ENCODE measurements at regions not wholly inside any gene's neighbourhood (a gene's known extent, or its start where the extent isn't known, plus 50 kb on each side); places are given as distances from the start of the nearest gene placed in this dataset.
A peak's percentile ranks its signal among the peaks of the same experiment; 100 is the strongest.

DNA sequence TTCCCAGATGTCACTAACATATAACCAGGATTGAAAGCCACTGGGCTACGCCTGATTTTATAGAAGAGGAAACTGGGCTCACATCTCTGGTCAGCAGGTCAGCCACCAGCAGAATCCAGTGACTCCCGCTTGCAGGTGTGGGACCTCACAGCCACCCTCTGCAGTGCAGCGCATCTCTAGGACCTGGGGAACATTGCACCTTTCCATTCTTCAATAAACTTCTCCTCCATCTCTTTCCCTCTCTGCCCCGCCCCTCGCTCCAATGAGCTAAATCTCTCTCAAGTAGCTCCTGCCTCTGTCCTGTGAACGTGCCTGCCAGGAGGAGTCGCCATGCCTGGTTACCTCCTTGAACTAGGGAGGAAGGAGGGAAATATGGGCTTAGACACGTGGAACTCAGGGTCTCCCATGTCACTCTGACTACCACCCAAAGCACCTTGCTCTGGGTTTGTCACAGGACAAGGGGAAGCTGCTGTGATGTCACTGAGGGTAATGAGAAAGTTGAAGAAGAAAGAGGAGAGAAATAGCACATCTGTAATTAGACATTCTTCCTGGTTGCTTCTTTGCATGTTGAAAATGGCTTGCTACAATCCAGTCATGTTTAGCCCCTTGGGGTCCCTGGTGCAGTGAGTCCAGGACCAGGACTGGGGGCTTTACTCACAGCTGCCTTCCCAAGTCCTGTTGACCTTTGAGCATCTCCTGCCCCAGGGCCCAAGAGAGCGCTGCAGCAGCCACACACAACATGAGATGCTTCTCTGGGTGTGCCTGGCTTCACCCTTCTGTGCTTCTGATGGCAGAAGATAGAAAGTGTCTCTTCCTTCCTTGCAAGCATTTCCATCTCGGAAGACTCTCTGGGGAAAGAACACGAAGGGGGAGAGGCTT lies 469.4 kb downstream of the PREX1 start:
- DNase-seq (ENCODE audit: low read depth): no peak

GRCh38 chr20:48357714-48358113 lies 470.1 kb downstream of the PREX1 start:
- no peak for DNase-seq (ENCODE audit: low read depth)

- no peak for DNase-seq (ENCODE audit: low read depth)
Measured at GRCh38 chr20:48354903-48355302, 472.9 kb downstream of the PREX1 start.

- no peak for DNase-seq (ENCODE audit: low read depth)
Measured at GRCh38 chr20:48354320-48354876, 473.4 kb downstream of the PREX1 start.

- DNase-seq (ENCODE audit: low read depth): no peak
Measured at GRCh38 chr20:48352628-48353027, 475.2 kb downstream of the PREX1 start.

GRCh38 chr20:48352042-48352441 lies 475.8 kb downstream of the PREX1 start:
- DNase-seq (ENCODE audit: low read depth): no peak

DNA sequence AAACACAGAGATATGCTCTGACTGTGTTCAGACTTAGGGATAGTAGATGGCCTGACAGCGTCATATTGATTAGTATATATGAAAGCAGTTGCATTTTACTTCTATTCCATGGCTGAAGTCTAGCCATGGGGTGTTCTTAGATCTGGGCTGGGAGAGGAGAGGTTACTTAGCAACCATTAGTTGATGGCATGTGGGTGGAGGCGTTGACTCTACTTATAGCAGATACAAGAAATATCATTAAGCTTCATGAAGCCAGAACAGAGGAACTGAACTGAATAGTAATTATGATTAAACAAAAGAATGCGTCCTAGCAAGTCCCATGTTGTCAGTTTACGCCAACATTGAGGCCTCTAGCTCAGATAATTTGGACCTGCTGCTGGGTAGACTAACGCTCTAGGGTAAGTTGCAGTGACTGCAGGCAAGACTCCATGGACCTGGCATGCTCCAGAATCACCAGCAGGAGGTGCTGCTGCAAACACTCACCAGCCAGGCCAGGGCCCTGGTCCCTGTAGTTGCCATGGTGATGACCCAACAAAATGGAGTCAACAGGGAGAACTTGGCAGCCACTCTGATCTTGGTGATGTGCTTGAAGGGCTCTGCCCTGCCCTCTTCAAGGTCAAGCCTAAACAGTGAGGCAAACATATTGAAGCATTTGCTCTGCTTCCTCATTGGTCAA lies 477.3 kb downstream of the PREX1 start:
- no peak for DNase-seq (ENCODE audit: low read depth)

DNA sequence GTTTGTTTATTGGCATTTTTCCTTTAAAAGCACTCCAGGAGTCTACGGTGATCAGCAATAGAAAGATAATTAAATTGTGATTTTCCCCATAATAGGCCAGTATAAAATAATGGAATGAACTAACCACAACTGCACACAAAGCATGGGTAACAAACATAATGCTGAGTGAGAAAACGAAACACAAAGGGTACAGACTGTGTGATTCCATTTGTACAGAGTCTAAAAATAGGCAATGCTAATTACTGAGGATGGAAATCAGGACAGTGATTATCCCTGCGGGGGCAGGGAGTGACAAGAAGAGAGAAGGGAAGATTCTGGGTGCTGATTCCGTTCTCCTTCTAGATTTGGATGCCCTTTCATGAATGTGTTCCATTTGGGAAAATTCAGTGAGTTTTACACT lies 478.1 kb downstream of the PREX1 start:
- DNase-seq (ENCODE audit: low read depth): no peak

GRCh38 chr20:48348022-48348421 lies 479.8 kb downstream of the PREX1 start:
- DNase-seq (ENCODE audit: low read depth): no peak

DNA sequence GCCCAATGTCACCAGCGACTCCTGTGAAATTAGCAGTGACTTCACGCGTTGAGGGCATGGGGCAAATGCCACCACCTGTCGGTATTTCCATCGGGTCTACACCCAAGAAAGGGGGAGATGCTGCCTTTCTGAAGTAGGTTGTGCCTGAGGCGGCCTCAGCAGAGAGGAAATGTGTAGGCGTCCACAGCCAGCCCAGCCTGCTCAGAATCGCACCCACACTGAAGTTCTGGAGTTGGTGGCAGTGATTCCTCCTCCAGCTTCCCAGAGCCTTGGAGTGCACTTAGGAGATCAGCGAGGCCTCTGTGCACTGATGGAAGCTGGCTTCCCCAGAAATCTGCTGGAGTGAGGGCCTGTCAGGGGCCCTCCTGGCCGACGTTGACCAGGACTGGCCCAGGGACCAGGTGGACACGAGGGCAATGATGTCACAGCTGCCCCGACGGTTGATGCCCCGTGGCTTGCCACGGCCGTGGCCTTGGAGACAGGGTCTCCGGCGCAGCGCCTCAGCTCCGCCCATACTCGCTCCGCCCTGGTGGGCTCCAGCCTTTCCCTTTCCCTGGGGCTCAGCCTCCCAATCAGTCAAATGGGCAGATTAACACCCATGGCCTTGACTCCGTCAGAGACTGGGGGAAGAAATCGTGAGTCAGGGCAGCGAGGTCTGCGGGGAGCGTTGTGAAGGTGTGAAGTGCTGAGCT lies 484.8 kb downstream of the PREX1 start:
- no peak for DNase-seq (ENCODE audit: low read depth)

DNA sequence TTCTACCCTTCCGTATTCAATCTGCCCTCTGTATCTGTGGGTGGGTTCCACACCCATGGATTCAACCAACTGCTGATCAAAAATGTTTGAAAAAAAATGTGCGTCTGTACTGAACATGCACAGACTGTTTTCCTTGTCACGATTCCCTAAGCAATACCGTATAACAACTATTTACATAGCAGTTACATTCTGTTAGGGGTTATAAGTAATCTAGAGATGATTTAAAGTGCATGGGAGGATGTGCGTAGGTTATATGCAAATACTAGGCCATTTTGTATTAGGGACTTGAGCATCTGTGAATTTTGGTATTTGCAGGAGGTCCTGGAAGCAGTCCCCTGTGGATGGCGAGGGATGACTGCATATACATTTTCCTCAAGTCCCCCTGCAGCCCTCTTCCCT lies 486.9 kb downstream of the PREX1 start:
- no peak for DNase-seq (ENCODE audit: low read depth)

DNA sequence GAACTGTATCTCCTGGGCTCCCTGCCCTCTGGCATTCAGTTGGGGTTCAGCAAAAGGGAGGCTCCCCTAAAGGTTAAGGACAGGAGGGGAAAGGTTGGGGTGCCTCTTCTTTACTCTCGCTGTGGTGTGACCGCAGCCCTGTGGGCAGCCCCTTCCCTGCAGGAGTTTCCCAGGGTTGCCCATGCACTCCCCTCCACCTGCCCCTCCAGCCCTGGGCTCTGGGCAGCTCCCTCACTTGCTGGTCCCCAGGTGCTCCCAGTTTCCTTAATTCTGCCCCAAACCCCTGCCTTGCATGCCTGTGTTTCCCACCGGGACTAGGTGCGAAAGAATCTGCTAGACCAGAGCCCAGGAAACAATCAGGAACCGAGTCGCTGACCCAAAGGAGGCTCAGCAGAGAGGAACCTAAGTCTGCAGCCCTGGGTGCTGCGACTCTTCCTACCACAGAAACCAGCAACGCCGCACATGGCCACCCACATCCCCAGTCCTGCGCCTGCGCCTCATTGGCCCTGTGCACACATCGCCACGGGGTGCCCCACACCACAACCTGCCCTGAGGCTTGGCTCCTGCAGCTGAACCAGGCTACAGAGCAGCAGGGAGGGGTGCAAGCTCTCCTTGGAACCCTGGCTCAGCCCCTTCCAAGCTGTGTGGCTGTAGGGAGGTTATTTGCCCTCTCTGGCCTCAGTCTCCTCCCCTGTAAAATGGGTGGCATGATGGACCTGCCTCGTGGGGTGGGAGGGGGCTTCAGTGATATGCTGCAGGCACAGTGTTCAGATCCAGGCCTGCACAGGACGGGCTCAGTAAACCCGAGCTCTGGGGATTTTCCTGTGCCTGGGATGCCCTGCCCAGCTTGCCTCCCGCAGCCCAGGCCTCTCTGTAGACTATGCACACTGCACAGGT lies 487.6 kb downstream of the PREX1 start:
- no peak for DNase-seq (ENCODE audit: low read depth)

GRCh38 chr20:48339190-48339985 lies 488.4 kb downstream of the PREX1 start:
- peak; percentile 61 for DNase-seq (ENCODE audit: low read depth)

GRCh38 chr20:48338717-48339116 lies 489.1 kb downstream of the PREX1 start:
- peak; percentile 73 for DNase-seq (ENCODE audit: low read depth)

DNA sequence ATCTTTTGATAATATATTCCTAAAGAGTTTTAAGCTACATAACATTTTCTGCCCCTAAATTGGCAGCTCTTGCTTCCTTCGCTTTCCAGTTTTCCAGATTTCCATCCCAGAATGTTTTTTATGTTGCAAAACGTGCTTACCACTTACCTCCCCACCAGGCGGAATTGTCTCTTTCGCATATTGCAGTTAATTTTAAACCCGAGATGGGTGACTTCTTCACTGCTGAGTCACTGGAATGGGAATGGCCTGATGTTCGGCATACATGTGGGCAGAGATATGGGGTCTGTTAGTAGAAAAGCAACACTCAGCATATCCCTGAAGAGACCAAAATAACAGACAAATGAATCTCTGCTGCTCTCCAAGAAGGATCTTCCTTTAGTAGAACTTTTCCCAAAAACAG lies 491.2 kb downstream of the PREX1 start:
- DNase-seq (ENCODE audit: low read depth): no peak

DNA sequence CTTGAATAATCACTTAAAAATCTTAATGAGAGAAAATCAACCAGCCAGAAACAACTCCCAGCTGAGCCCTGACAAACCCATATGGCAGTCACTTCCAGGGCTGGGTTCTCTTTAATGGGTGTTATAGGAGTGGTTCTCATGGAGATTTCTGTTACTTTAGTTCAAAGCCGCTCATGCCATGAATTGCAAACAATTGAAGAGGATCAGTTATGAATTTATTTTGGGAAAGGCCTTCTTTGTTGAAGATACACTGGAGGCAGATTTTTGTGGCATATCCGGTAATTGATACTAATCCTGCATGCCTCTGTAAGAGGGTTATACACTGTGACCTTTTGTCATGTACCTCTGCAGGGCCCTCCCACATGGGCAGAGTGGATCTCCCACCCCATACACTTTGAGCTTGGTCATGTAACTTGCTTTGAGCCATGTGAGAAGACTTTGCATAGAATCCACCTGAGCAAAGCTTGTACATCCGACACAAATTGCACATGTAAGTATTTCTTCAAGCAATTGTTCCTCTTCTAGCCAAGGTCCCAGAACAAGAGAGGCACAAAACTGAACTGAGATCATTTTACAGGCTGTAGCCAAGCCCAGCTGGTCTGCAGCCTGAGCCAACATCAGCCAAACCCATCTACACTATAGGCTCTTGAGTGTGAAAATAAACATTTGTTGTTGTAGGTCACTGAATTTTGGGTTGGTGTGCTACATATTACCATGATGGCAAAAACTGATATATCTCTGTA lies 492.3 kb downstream of the PREX1 start:
- no peak for DNase-seq (ENCODE audit: low read depth)

DNA sequence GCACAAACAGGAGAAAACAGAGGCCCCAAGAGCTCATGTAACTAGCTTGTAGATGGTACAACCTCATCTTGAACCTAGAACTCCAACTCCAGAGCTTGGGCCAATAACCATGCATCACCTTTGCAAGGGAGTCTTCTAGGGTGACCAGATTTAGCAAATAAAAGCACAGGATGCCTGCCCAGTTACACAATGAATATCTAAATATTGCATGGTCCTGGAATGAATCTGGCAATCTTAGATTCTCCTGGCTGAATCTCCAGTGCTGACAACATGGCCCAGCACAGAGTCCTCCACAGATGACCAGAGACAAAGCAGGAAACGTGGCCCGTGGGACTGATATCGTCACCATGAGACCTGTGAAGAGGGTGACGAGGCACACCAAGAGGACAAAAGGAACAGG lies 494.1 kb downstream of the PREX1 start:
- no peak for DNase-seq (ENCODE audit: low read depth)

- no peak for DNase-seq (ENCODE audit: low read depth)
Measured at GRCh38 chr20:48332555-48332954, 495.2 kb downstream of the PREX1 start.

DNA sequence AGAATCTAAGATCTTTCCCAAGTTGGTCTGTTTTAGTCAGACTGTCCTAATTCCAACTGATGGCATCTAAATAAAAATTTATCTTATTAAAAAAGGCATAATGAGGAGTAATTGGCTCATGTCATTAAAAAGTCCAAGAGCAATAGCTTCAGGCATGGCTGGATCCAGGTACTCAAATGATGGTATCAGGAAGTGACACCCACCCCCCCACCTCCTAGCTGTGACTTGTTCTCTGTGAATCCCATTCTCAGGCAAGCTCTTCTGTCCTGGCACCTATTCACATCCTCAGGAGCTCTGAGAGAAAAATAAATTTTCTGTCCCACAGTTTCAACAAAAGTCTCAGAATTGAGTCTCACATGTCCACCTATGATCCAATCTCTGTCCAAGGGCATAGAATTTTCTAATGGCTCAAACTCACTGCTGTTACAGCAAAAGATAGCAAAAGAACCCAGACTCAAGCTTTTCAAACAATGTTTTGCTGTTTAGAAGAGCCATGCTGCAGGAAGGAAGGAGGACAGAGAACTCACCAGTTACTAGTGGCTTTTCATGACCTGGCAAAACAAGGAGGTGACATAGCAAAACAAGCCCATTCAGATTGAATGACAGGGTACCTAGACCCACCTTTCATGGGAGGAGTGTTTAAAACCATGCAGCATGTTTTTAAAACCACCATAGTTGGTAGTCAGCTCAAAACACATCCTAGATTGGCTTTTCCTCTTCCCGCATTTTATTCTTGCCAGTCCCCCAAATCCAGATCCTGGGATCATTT lies 496.1 kb downstream of the PREX1 start:
- no peak for DNase-seq (ENCODE audit: low read depth)
